ENCODE measurements at regions not wholly inside any gene's neighbourhood (a gene's known extent, or its start where the extent isn't known, plus 50 kb on each side); places are given as distances from the start of the nearest gene placed in this dataset.

DNA sequence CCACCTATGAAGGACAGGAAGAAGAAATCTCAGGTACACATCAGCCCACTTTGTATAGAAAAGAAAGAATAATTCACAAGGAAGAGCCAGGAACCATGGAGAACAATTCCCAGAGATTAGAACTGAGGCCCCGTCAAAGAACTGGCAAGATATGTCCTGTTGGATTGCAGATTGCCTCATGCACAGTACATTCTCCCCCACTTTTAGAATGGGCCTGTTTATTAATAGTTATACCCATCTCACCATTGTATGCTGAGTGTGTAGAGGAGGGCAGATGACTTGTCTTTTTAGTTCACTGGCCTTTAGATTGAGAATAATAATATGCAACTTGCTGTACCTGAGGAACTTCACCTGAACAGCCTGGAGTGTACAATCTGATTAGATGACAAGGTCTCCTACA is 315.6 kb upstream of the HAND2 start:
- Histone ChIP-seq H3K9me3 (ENCODE audit: control insufficient read depth in 1 of 2, insufficient read depth in 1 of 2, low read depth in 1 of 2, low read length in 2 of 2) (no peaks in the 10 kb centered on the region), H3K27ac (ENCODE audit: low read depth, low read length) (no peak overlapping the region), H3K9me2 (ENCODE audit: insufficient read depth) (no peaks in the 10 kb centered on the region), H4K20me1 (ENCODE audit: insufficient read depth) (no peaks in the 10 kb centered on the region), H3K79me2 (ENCODE audit: insufficient read depth, low read length) (no peaks in the 10 kb centered on the region), H3K27me3 (ENCODE audit: insufficient read depth, low read length) (no peaks in the 10 kb centered on the region), H3K4me2 (ENCODE audit: low read length) (no peak overlapping the region), H3K4me3 (replicated peaks in 1 of 2; ENCODE audit: low read depth in 1 of 2, low read length in 2 of 2) (no peak overlapping the region), H3K4me1 (ENCODE audit: control insufficient read depth in 1 of 2, insufficient read depth in 2 of 2, low read length in 2 of 2) (no peaks in the 10 kb centered on the region), H3K9ac (ENCODE audit: low read length) (no peak overlapping the region), H2AFZ (ENCODE audit: low read depth, low read length, poor library complexity, severe bottlenecking) (no peak overlapping the region), H3K36me3 (ENCODE audit: control insufficient read depth in 1 of 2, insufficient read depth in 2 of 2, low read length in 2 of 2) (no peaks in the 10 kb centered on the region)
- BruUV-seq (replicated peaks): no TSS peak
- no peak for DNase-seq (ENCODE audit: low read depth, low spot score)
- ChIA-PET POLR2A (no interaction called here), RAD21 (ENCODE audit: low non-redundant PET in 1 of 2, low total read pairs in 2 of 2, uncharacterized antibody in 2 of 2, unreplicated experiment in 2 of 2) (no interaction called here), CTCF (no interaction called here)
- TF ChIP-seq, protein P1, sequence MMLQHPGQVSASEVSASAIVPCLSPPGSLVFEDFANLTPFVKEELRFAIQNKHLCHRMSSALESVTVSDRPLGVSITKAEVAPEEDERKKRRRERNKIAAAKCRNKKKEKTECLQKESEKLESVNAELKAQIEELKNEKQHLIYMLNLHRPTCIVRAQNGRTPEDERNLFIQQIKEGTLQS (IDR thresholded peaks at IDR 0.05): no peak
- no peak for TF ChIP-seq TCF7L2 (IDR thresholded peaks at IDR 0.05; ENCODE audit: borderline replicate concordance, extremely low read depth, insufficient read depth, insufficient read length)
- TF ChIP-seq, protein P2, sequence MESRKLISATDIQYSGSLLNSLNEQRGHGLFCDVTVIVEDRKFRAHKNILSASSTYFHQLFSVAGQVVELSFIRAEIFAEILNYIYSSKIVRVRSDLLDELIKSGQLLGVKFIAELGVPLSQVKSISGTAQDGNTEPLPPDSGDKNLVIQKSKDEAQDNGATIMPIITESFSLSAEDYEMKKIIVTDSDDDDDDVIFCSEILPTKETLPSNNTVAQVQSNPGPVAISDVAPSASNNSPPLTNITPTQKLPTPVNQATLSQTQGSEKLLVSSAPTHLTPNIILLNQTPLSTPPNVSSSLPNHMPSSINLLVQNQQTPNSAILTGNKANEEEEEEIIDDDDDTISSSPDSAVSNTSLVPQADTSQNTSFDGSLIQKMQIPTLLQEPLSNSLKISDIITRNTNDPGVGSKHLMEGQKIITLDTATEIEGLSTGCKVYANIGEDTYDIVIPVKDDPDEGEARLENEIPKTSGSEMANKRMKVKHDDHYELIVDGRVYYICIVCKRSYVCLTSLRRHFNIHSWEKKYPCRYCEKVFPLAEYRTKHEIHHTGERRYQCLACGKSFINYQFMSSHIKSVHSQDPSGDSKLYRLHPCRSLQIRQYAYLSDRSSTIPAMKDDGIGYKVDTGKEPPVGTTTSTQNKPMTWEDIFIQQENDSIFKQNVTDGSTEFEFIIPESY (IDR thresholded peaks at IDR 0.05; ENCODE audit: extremely low read depth, insufficient replicate concordance, low read length): no peak
- TF ChIP-seq EZH2phosphoT487 (IDR thresholded peaks at IDR 0.05; ENCODE audit: borderline replicate concordance): no peak
- TF ChIP-seq SRF (IDR thresholded peaks at IDR 0.05; ENCODE audit: low read depth): no peak
- no peak for TF ChIP-seq YY1 (IDR thresholded peaks at IDR 0.05; ENCODE audit: extremely low read depth, insufficient replicate concordance, low read depth, low read length)
- no peak for TF ChIP-seq ELF1 (IDR thresholded peaks at IDR 0.05; ENCODE audit: borderline replicate concordance, low read depth)
- intact Hi-C loops (cut with micrococcal nuclease): no loop called here
- no peak for ATAC-seq

DNA sequence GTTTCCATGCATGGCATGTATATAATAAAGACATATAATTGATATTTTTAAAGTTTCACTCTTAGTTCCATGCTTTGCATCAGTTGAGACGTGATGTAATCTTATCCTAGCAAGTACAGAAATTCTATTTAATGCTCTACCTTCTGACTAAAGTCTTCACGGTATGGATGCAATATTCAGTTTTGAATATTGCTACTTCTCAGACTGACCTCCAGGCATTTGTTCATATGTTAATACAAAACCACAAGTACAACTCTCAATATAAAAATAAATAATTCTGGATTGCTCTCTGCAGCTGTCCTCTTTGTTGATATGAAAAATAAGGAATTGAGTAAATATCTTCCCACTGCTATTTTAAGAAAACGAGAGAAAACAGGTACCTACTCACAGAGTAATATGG is 309.8 kb upstream of the HAND2 start:
- Histone ChIP-seq H3K4me1 (ENCODE audit: control insufficient read depth in 1 of 2, insufficient read depth in 2 of 2, low read length in 2 of 2) (no peaks in the 10 kb centered on the region), H3K9me3 (ENCODE audit: control insufficient read depth in 1 of 2, insufficient read depth in 1 of 2, low read depth in 1 of 2, low read length in 2 of 2) (no peaks in the 10 kb centered on the region), H4K20me1 (ENCODE audit: insufficient read depth) (no peaks in the 10 kb centered on the region), H2AFZ (ENCODE audit: low read depth, low read length, poor library complexity, severe bottlenecking) (no peak overlapping the region), H3K4me2 (ENCODE audit: low read length) (no peak overlapping the region), H3K9ac (ENCODE audit: low read length) (no peak overlapping the region), H3K9me2 (ENCODE audit: insufficient read depth) (no peaks in the 10 kb centered on the region), H3K27me3 (ENCODE audit: insufficient read depth, low read length) (0 out of 2 replicates have a peak, but pooled peaks cover 3% of the 10 kb centered on the region), H3K36me3 (ENCODE audit: control insufficient read depth in 1 of 2, insufficient read depth in 2 of 2, low read length in 2 of 2) (no peaks in the 10 kb centered on the region), H3K79me2 (ENCODE audit: insufficient read depth, low read length) (no peaks in the 10 kb centered on the region), H3K27ac (ENCODE audit: low read depth, low read length) (no peak overlapping the region), H3K4me3 (replicated peaks in 1 of 2; ENCODE audit: low read depth in 1 of 2, low read length in 2 of 2) (no peak overlapping the region)
- ChIA-PET CTCF (no interaction called here), RAD21 (ENCODE audit: low non-redundant PET in 1 of 2, low total read pairs in 2 of 2, uncharacterized antibody in 2 of 2, unreplicated experiment in 2 of 2) (no interaction called here), POLR2A (no interaction called here)
- no TSS peak for BruUV-seq (replicated peaks)
- intact Hi-C loops (cut with micrococcal nuclease): no loop called here
- ATAC-seq: no peak
- no peak for DNase-seq (ENCODE audit: low read depth, low spot score)
- no peak for TF ChIP-seq CEBPB (IDR thresholded peaks at IDR 0.05; ENCODE audit: low read depth)
- TF ChIP-seq POLR2AphosphoS5 (IDR thresholded peaks at IDR 0.05; ENCODE audit: low read depth, low read length): no peak
- TF ChIP-seq JUND (IDR thresholded peaks at IDR 0.05): no peak
- no peak for TF ChIP-seq YY1 (IDR thresholded peaks at IDR 0.05; ENCODE audit: extremely low read depth, insufficient replicate concordance, low read depth, low read length)
- TF ChIP-seq TCF7L2 (IDR thresholded peaks at IDR 0.05; ENCODE audit: borderline replicate concordance, extremely low read depth, insufficient read depth, insufficient read length): no peak
- TF ChIP-seq EZH2 (IDR thresholded peaks at IDR 0.05): no peak
- no peak for TF ChIP-seq SIN3A (IDR thresholded peaks at IDR 0.05; ENCODE audit: low read depth)
- TF ChIP-seq POLR2A (IDR thresholded peaks at IDR 0.05; ENCODE audit: borderline replicate concordance, extremely low read depth, insufficient read depth, insufficient read length): no peak
- TF ChIP-seq ZFX (IDR thresholded peaks at IDR 0.05): no peak
- no peak for TF ChIP-seq EZH2phosphoT487 (IDR thresholded peaks at IDR 0.05; ENCODE audit: borderline replicate concordance)
- TF ChIP-seq EGR1 (IDR thresholded peaks at IDR 0.05; ENCODE audit: low read depth): no peak
- no peak for TF ChIP-seq FOSL1 (IDR thresholded peaks at IDR 0.05; ENCODE audit: low read depth)
- TF ChIP-seq, protein P1 (IDR thresholded peaks at IDR 0.05): no peak
